ENCODE measurements at regions not wholly inside any gene's neighbourhood (a gene's known extent, or its start where the extent isn't known, plus 50 kb on each side); places are given as distances from the start of the nearest gene placed in this dataset.

DNA sequence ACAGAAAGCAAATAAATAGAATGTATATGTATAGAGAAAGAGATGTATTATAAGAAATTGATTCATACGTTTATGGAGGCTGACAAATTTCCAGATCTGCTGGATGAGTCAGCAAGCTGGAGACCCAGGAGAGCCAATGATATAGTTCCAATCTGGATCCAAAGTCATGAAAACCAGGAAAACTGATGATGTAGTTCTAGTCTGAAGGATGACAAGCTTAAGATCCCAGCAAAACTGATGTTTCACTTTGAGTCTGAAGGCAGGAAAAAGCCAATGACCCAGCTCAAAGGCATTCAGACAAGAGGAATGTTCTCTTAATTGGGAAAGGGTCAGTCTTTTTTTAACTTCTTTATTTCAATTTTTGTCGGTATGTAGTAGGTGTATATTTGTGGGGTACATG is 102.6 kb downstream of the LHFPL1 start:
- intact Hi-C loops (cut with DNase I) = no loop called here
- H3K36me3 ChIP-seq = no peaks in the 10 kb centered on the region
- no peak overlapping the region for H3K4me3 ChIP-seq
- H3K27ac ChIP-seq = no peak overlapping the region
- TF ChIP-seq, protein P1, sequence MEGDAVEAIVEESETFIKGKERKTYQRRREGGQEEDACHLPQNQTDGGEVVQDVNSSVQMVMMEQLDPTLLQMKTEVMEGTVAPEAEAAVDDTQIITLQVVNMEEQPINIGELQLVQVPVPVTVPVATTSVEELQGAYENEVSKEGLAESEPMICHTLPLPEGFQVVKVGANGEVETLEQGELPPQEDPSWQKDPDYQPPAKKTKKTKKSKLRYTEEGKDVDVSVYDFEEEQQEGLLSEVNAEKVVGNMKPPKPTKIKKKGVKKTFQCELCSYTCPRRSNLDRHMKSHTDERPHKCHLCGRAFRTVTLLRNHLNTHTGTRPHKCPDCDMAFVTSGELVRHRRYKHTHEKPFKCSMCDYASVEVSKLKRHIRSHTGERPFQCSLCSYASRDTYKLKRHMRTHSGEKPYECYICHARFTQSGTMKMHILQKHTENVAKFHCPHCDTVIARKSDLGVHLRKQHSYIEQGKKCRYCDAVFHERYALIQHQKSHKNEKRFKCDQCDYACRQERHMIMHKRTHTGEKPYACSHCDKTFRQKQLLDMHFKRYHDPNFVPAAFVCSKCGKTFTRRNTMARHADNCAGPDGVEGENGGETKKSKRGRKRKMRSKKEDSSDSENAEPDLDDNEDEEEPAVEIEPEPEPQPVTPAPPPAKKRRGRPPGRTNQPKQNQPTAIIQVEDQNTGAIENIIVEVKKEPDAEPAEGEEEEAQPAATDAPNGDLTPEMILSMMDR (IDR thresholded peaks at IDR 0.05) = no peak
- DNase-seq (no peak), ATAC-seq (no peak)
- H3K4me1 ChIP-seq = no peaks in the 10 kb centered on the region
- 72 to 81% methylated on average over 2 of the region's 2 CpGs for WGBS, 2 donors
- peaks cover 0 to 7% (median 0%) of the 10 kb centered on the region in 11 donors for H3K9me3 ChIP-seq
- H3K27me3 ChIP-seq = peaks cover 0 to 22% (median 0%) of the 10 kb centered on the region in 7 donors

DNA sequence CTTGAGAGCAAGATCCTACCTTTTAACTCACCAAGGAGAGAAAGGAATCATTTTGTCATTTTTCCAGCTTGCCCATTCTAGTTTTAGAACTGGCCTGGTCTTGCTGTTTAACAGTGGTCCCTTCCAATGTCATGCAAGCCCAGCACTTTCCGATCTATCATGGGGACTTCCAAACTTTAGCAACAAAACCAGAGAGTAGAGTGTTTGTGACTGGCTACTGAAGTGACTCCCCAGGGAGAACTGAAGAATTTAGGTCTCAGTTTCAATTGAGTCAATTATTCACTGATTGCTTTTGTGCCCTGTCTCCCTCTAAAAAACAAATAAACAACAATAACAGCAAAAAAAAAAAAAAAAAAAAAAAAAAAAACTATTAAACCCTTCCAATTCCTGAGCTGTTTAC is 108.3 kb downstream of the LHFPL1 start:
- intact Hi-C loops (cut with DNase I) = no loop called here
- WGBS, 2 donors = 91 to 93% methylated on average over 1 of the region's 1 CpG
- Histone ChIP-seq H3K4me1 (no peaks in the 10 kb centered on the region), H3K27me3 (peaks cover 0 to 25% (median 0%) of the 10 kb centered on the region in 7 donors), H3K27ac (no peak overlapping the region), H3K36me3 (no peaks in the 10 kb centered on the region), H3K4me3 (no peak overlapping the region), H3K9me3 (peaks cover 0 to 3% (median 0%) of the 10 kb centered on the region in 11 donors)
- TF ChIP-seq, protein P1 (IDR thresholded peaks at IDR 0.05) = no peak
- DNase-seq = no peak
- no peak for ATAC-seq

DNA sequence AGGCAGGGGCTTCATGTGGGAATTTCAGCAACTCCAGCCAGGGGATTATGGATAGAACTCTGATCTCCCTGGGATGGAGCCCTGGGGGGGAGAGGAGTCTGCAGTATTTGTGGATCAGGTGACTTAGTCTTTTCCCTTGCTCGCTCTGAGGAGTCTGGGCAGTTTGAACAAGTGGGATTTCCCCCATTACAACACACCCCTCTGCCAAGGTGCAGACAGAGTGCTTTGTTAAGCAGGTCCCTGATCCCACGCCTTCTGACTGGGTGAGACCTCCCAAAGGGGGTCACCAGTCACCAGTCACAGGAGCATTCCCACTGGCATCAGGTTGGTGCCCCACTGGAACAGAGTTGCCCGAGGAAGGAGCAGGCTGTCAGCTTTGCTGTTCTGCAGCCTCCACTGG is 123.9 kb downstream of the LHFPL1 start:
- ATAC-seq (no peak), DNase-seq (no peak)
- TF ChIP-seq, protein P1 (IDR thresholded peaks at IDR 0.05) = no peak
- no peaks in the 10 kb centered on the region for H3K9me3 ChIP-seq
- H3K27ac ChIP-seq = no peak overlapping the region
- 78 to 79% methylated on average over 3 of the region's 3 CpGs for WGBS, 2 donors
- H3K4me3 ChIP-seq = no peak overlapping the region
- H3K36me3 ChIP-seq = no peaks in the 10 kb centered on the region
- peaks cover 0 to 25% (median 0%) of the 10 kb centered on the region in 7 donors for H3K27me3 ChIP-seq
- no peaks in the 10 kb centered on the region for H3K4me1 ChIP-seq
- intact Hi-C loops (cut with DNase I) = no loop called here

GRCh38 chrX:112545051-112545450 is 134.7 kb downstream of the LHFPL1 start:
- DNase-seq (no peak), ATAC-seq (no peak)
- Histone ChIP-seq H3K4me3 (no peak overlapping the region), H3K4me1 (no peaks in the 10 kb centered on the region), H3K27me3 (peaks cover 0 to 5% (median 0%) of the 10 kb centered on the region in 7 donors), H3K36me3 (no peaks in the 10 kb centered on the region), H3K27ac (no peak overlapping the region), H3K9me3 (no peaks in the 10 kb centered on the region)
- intact Hi-C loops (cut with DNase I) = no loop called here
- whole genome bisulfite sequencing, 2 donors = 77 to 90% methylated on average over 4 of the region's 4 CpGs
- TF ChIP-seq, protein P1 (IDR thresholded peaks at IDR 0.05) = no peak
